GM21528 (cell line): ENCODE measurements at regions not wholly inside any gene's neighbourhood (a gene's known extent, or its start where the extent isn't known, plus 50 kb on each side); places are given as distances from the start of the nearest gene placed in this dataset.

ENCODE experiments used
- ATAC-seq: cut with Tn5 transposase; IDR thresholded peaks from one replicate; pipeline ENCODE4 v1.9.1; 2021; ENCODE audit warnings: mild to moderate bottlenecking, moderate library complexity; ENCODE audit not compliant: unreplicated experiment, low FRiP score

GRCh38 chr5:85159395-85159794, 774.7 kb upstream of the EDIL3 start:
- ATAC-seq = no peak

DNA sequence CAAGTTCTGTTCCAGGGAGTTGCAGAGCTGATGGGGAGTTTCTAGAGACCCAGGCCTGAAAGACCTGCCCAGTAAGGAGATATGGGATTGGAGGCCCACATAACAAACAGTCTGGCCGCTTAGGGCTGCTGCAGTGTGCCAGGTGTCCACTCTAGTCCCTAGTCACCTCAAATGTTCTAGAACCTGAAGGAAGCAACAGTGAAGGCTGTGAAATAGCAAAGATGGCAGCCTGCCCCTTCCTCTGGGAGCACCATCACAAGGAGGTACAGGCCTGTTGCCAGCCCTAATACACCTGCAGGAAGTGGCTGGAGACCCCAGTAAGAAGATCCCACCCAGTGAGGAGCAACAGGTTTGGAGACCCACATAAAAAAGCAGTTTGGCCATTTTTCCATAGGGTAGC, 783.8 kb upstream of the EDIL3 start:
- ATAC-seq = no peak

GRCh38 chr5:85170183-85170582, 785.5 kb upstream of the EDIL3 start:
- no peak for ATAC-seq

GRCh38 chr5:85173469-85173868, 788.8 kb upstream of the EDIL3 start:
- no peak for ATAC-seq

DNA sequence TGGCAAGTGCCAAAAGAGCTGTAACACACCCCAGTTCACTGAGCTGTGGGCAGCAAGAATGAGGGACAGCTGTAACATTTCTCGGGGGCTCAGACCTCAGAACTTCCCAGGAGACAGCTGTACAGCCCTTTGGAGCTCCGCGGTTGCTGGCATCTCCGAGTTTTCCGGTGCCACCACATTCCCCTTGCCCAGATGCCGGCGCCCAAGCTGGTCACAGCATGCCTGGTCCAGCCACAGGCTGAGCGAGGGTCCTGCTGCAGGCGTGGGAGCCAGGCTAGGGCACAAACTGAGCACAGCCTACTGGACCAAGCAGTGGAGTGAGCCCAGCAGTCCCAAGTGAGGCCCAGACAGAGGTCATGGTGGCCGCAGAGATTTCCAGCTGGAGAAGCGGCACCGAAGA, 797.7 kb upstream of the EDIL3 start:
- no peak for ATAC-seq

GRCh38 chr5:85204289-85204688, 819.6 kb upstream of the EDIL3 start:
- ATAC-seq = no peak

DNA sequence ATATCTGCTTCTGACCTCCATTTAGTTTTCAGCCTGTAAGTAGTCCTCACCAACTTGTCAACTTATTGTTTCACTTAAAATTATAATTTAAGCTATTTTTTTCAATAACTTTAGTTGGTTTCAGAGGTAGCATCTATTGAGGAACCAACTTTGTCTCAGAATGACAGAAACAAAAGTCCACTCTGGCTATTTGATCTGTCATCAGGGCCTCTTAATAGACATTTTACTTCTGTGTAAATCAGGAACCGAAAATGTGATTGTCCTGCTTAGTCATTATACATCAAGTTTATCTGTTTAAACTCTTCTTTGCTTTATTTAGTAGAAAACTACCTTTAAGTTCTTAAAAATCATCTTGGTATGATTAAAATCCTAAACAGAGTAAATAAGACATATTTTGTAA, 820.8 kb upstream of the EDIL3 start:
- ATAC-seq = no peak

DNA sequence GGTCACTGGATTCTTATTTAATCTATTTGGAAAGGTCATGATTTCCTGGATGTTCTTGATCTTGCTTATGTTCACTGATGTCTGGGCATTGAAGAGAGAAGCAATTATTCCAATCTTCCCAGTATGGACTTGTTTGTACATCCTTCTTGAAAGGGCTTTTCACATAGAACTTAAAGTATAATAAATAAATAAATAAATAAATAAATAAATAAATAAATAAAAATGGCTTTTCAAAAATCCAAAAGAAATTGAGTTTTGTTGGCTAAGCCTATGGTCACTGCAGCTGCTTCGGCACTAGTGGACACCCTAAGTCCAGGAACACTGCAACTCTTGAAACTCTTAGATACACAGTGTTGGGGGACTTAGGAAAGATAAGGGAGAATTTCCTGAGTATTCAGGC, 840.7 kb upstream of the EDIL3 start:
- ATAC-seq = no peak

DNA sequence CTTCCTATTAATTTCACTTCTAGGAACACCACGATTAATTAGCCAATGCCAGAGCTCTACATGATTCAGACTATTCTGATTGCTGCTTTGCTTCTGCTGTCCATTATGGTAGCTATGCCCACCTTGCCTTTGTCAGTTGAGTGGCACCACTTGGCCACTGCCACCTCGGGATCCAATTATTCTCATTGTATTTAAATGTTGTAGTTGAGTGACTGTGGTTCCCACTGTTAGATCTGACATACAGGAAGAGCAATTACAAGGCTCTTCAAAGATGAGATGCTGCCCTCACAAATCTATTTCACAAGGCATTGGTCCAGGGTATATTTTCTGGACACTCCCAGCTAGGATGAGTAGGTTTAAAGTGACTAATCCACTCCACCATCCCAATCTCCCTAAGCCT, 864.5 kb upstream of the EDIL3 start:
- ATAC-seq = no peak

GRCh38 chr5:85263125-85263524, 878.4 kb upstream of the EDIL3 start:
- no peak for ATAC-seq

DNA sequence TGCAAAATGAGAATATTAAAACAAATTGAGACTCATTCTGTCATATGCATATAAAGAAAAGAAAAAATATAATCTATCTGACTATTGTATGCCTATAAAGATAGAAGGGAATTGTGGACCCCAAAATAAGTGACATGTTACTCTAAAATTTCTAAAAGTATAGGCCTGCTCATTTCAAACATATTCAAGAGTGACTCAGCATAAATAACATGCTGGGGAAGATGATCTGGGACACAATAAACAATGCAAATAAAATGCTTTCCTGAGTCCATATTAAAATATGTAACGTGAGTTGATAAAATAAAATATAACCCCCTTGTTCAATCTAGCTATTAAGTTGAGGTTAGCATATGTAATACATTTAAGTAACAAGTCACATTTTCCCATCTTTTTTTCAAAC, 882.0 kb upstream of the EDIL3 start:
- ATAC-seq = no peak

GRCh38 chr5:85268194-85268593, 883.5 kb upstream of the EDIL3 start:
- no peak for ATAC-seq

DNA sequence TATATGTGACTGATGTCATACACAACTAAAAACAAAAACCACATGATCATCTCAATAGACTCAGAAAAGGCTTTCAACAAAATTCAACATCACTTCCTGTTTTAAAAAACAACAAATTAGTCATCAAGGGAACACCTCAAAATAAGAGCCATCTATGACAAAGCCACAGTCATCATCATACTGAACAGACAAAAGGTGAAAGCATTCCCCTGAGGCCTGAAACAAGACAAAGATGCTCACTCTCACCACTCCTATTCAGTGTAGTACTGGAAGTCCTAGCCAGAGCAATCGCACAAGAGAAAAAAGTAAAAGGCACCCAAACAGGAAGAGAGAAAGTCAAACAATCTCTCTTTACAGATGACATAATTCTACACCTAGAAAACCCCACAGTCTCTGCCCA, 893.5 kb upstream of the EDIL3 start:
- no peak for ATAC-seq

DNA sequence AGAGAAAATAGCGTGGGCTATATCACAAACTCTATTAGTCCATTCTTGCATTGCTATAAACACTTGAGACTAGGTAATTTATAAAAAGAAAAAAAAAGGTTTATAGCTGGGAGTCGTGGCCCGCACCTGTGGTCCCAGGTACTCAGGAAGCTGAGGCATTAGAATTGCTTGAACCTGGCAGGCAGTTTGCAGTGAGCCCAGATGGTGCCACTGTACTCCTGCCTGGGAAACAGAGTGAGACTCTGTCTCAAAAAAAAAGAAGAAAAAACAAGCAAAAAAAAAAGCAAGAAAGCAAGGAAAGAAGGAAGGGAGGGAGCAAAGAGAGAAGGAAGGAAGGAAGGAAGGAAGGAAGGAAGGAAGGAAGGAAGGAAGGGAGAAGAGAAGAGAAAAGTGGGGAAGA, 904.2 kb upstream of the EDIL3 start:
- ATAC-seq = no peak

- ATAC-seq = no peak
These were observed 908.6 kb upstream of the EDIL3 start for GRCh38 chr5:85293145-85293785.

GRCh38 chr5:85304524-85304923, 919.8 kb upstream of the EDIL3 start:
- no peak for ATAC-seq

GRCh38 chr5:85305766-85306165, 921.1 kb upstream of the EDIL3 start:
- ATAC-seq = no peak

DNA sequence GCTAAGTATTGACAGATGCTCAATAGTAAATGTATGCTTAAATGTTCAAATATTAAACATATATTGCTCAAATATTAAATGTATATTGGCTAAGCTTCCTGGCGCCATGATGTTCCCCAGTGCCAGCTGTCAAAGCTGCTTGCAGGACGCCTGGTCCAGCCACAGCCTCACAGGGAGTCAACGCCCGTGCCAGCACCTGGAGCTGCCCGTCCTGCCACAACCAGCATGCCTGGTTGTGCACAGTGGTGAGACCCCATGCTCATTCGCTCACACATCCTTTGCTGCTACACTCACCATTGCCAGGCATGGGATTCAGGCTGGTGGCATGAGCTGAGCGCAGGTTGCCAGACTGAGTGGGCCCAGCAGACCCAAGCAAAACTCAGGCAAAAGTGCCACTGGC, 926.9 kb upstream of the EDIL3 start:
- ATAC-seq = no peak

- ATAC-seq = no peak
These were observed 935.8 kb upstream of the EDIL3 start for GRCh38 chr5:85320495-85320894.

DNA sequence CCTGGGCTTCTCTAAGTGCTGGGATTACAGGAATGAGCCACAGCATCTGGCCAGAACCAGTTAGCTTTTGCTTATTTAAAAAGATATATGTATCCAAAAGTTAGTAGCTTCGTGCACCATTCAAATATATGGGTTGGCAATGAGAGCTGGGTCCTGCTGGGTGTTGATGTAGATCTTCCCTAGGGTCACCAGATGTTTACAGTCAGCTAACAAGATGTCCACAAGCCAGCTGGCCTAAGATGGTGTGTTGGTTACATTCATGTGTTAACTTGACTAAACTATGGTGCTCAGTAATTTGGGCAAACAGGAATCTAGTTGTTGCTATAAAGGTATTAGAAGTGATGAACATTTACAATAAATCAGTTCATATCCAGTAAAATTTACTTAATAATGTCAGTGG, 948.6 kb upstream of the EDIL3 start:
- ATAC-seq = no peak

- ATAC-seq = no peak
These were observed 952.8 kb upstream of the EDIL3 start for GRCh38 chr5:85337435-85337834.

DNA sequence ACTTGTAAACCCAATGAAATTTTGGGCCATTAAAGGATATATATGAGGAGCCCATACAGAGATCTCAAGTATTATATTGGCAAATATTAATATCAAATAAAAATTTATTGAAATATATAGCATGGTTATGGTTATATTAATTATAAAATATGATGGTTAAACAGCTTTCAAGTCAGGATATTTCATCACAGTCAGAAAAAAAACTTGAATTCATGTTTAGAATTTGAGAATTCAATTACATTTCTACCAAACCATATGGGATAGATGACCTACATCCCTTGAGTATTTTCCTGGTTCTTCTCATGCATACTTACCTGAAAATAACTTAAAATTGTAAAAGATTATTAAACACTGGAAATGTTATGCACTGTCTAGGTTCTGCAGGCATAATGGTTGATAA, 956.1 kb upstream of the EDIL3 start:
- ATAC-seq = no peak

DNA sequence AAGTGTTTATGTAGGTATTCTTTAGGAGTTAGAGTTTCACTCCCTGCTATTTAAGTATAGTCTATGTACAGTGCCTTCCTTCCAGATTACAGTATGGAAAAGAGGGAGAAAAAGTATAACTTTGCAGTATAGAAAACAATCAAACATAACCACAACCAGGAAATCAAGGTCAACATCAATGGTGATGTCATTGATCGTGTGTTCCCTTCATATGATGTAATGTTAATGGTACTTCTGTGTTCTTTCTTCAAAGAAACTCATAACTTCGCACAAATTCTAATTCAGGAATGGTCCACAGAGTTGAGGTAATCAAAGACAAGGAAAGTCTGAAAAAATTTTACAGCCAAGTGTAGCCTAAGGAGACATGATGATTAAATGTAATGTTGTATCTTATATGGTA, 961.1 kb upstream of the EDIL3 start:
- ATAC-seq = no peak
